ENCODE measurements at regions not wholly inside any gene's neighbourhood (a gene's known extent, or its start where the extent isn't known, plus 50 kb on each side); places are given as distances from the start of the nearest gene placed in this dataset.
"Not testable (repeated sequence)": the region's sequence is repeated elsewhere in the genome, so short reads cannot be mapped to it uniquely, and the experiment has no call there.

GRCh38 chr3:145259166-145259880 lies 901.7 kb downstream of the PLOD2 start:
- no peak for DNase-seq
- H3K4me1 ChIP-seq = no peaks in the 10 kb centered on the region
- H3K9me3 ChIP-seq = no peaks in the 10 kb centered on the region
- intact Hi-C loops (cut with DNase I) = no loop called here
- ATAC-seq = peak in 1 of 2 donors; percentile 15
- no peaks in the 10 kb centered on the region for H3K36me3 ChIP-seq
- no peaks in the 10 kb centered on the region for H3K27me3 ChIP-seq (ENCODE audit: low read depth)
- TF ChIP-seq, protein P1, sequence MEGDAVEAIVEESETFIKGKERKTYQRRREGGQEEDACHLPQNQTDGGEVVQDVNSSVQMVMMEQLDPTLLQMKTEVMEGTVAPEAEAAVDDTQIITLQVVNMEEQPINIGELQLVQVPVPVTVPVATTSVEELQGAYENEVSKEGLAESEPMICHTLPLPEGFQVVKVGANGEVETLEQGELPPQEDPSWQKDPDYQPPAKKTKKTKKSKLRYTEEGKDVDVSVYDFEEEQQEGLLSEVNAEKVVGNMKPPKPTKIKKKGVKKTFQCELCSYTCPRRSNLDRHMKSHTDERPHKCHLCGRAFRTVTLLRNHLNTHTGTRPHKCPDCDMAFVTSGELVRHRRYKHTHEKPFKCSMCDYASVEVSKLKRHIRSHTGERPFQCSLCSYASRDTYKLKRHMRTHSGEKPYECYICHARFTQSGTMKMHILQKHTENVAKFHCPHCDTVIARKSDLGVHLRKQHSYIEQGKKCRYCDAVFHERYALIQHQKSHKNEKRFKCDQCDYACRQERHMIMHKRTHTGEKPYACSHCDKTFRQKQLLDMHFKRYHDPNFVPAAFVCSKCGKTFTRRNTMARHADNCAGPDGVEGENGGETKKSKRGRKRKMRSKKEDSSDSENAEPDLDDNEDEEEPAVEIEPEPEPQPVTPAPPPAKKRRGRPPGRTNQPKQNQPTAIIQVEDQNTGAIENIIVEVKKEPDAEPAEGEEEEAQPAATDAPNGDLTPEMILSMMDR (IDR thresholded peaks at IDR 0.05) = no peak
- H3K27ac ChIP-seq = no peak overlapping the region
- no peak overlapping the region for H3K4me3 ChIP-seq

DNA sequence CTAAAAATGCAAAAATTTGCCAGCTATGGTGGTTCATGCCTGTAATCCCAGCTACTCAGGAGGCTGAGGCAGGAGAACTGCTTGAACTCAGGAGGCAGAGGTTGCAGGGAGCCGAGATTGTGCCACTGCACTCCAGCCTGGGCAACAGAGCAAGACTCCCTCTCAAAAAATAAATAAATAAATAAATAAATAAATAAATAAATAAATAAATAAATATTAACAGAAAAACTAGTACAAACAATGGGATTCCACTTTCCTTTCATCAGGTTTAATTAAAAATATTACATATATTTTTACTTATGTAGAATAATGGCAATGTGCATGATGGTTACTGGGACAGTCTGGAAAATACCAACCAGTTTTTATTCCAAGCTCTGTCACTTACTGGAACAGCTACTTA lies 897.5 kb downstream of the PLOD2 start:
- DNase-seq; H3K27ac ChIP-seq; H3K27me3 ChIP-seq (ENCODE audit: low read depth); H3K4me1 ChIP-seq; ATAC-seq; H3K4me3 ChIP-seq; H3K36me3 ChIP-seq; intact Hi-C loops (cut with DNase I); H3K9me3 ChIP-seq: not testable (repeated sequence)

DNA sequence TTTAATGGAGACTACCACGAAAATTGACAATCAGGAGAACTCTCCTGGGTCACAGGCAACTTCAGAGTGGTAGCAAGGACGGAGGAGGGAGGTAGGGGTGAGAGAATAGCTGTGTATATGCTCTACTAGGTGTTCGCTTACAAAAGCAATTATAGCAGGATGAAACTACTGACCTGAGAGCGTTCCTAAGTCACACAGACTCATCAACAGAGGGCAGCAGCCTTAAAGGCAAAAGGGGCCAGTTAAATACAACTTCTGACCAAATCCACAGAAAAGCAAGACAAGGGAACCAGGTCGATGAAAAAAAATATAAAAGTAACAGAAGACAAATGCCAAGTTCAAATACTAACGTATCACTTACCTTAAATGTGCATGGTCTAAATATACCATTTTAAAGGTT lies 894.6 kb downstream of the PLOD2 start:
- intact Hi-C loops (cut with DNase I) = no loop called here
- Histone ChIP-seq H3K9me3 (no peaks in the 10 kb centered on the region), H3K4me3 (no peak overlapping the region), H3K27me3 (ENCODE audit: low read depth) (no peaks in the 10 kb centered on the region), H3K4me1 (no peaks in the 10 kb centered on the region), H3K27ac (no peak overlapping the region), H3K36me3 (no peaks in the 10 kb centered on the region)
- TF ChIP-seq, protein P1 (IDR thresholded peaks at IDR 0.05) = no peak
- ATAC-seq = no peak
- no peak for DNase-seq

DNA sequence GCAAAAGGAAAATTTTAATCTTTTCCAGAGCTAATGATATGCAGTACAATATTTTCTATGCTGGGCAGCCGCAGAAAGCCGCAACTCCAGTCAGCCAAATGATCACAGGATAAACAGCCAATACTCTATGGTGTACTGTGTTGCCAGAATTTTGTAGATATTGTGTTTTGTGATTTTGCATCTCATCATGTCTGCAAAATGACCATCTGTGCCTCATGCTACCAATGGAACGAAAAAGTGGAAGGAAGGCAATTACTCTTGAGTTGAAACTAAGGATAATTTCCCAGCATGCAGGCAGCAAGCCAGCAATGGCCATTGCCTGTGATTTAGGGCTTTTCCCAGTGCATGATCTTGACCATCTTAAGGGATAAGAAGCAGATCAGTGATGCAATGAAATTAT lies 891.9 kb downstream of the PLOD2 start:
- no peaks in the 10 kb centered on the region for H3K9me3 ChIP-seq
- TF ChIP-seq, protein P1 (IDR thresholded peaks at IDR 0.05) = no peak
- H3K36me3 ChIP-seq = no peaks in the 10 kb centered on the region
- H3K4me3 ChIP-seq = no peak overlapping the region
- no peak overlapping the region for H3K27ac ChIP-seq
- H3K27me3 ChIP-seq (ENCODE audit: low read depth) = no peaks in the 10 kb centered on the region
- DNase-seq = no peak
- no peak for ATAC-seq
- no peaks in the 10 kb centered on the region for H3K4me1 ChIP-seq
- intact Hi-C loops (cut with DNase I) = no loop called here

GRCh38 chr3:145272684-145273083 lies 888.3 kb downstream of the PLOD2 start:
- H3K27me3 ChIP-seq (ENCODE audit: low read depth) = no peaks in the 10 kb centered on the region
- no peaks in the 10 kb centered on the region for H3K9me3 ChIP-seq
- TF ChIP-seq, protein P1 (IDR thresholded peaks at IDR 0.05) = no peak
- intact Hi-C loops (cut with DNase I) = no loop called here
- DNase-seq = no peak
- ATAC-seq = no peak
- no peak overlapping the region for H3K27ac ChIP-seq
- no peaks in the 10 kb centered on the region for H3K36me3 ChIP-seq
- H3K4me3 ChIP-seq = no peak overlapping the region
- no peaks in the 10 kb centered on the region for H3K4me1 ChIP-seq

GRCh38 chr3:145282505-145282904 lies 878.5 kb downstream of the PLOD2 start:
- H3K36me3 ChIP-seq = no peaks in the 10 kb centered on the region
- no peak for ATAC-seq

More at GRCh38 chr3:145282505-145282904, 878.5 kb downstream of the PLOD2 start:
- no peaks in the 10 kb centered on the region for H3K9me3 ChIP-seq
- H3K27me3 ChIP-seq (ENCODE audit: low read depth) = no peaks in the 10 kb centered on the region
- no peaks in the 10 kb centered on the region for H3K4me1 ChIP-seq
- H3K27ac ChIP-seq = no peak overlapping the region
- intact Hi-C loops (cut with DNase I) = no loop called here
- TF ChIP-seq, protein P1 (IDR thresholded peaks at IDR 0.05) = no peak
- no peak overlapping the region for H3K4me3 ChIP-seq
- DNase-seq = no peak

Data from lower lobe of right lung (tissue), 2 donors.